SKM-1 (cell line): ENCODE measurements at regions not wholly inside any gene's neighbourhood (a gene's known extent, or its start where the extent isn't known, plus 50 kb on each side); places are given as distances from the start of the nearest gene placed in this dataset.

Experiments used
- DNase-seq: peaks from one replicate; lab custom pipeline; 2025; ENCODE audit not compliant: unreplicated experiment; lab: John Stamatoyannopoulos, UW

GRCh38 chr4:184879271-184879670 is 53.5 kb upstream of the ACSL1 start:
- no peak for DNase-seq

- DNase-seq: no peak
Observed at GRCh38 chr4:184882276-184882675, 56.5 kb upstream of the ACSL1 start.

GRCh38 chr4:184883024-184883423 is 57.3 kb upstream of the ACSL1 start:
- no peak for DNase-seq

- no peak for DNase-seq
Observed at GRCh38 chr4:184884883-184885282, 59.1 kb upstream of the ACSL1 start.

- no peak for DNase-seq
Observed at GRCh38 chr4:184885602-184886001, 59.8 kb upstream of the ACSL1 start.

GRCh38 chr4:184887333-184887732 is 61.6 kb upstream of the ACSL1 start:
- DNase-seq: no peak

GRCh38 chr4:184887947-184888346 is 62.2 kb upstream of the ACSL1 start:
- no peak for DNase-seq

GRCh38 chr4:184889666-184890335 is 64.0 kb upstream of the ACSL1 start:
- peak; percentile 56 for DNase-seq

GRCh38 chr4:184890499-184890898 is 64.7 kb upstream of the ACSL1 start:
- no peak for DNase-seq

- no peak for DNase-seq
Observed at GRCh38 chr4:184891816-184892397, 66.1 kb upstream of the ACSL1 start.

GRCh38 chr4:184892999-184893398 is 67.2 kb upstream of the ACSL1 start:
- DNase-seq: no peak

- DNase-seq: no peak
Observed at GRCh38 chr4:184893801-184894571, 68.2 kb upstream of the ACSL1 start.

GRCh38 chr4:184895012-184895695 is 69.4 kb upstream of the ACSL1 start:
- peak; percentile 47 for DNase-seq

GRCh38 chr4:184896868-184897715 is 71.3 kb upstream of the ACSL1 start:
- peak; percentile 68 for DNase-seq

- no peak for DNase-seq
Observed at GRCh38 chr4:184897895-184898294, 72.1 kb upstream of the ACSL1 start.

GRCh38 chr4:184898793-184899192 is 73.0 kb upstream of the ACSL1 start:
- no peak for DNase-seq

GRCh38 chr4:184899261-184900134 is 73.7 kb upstream of the ACSL1 start:
- DNase-seq: no peak

- no peak for DNase-seq
Observed at GRCh38 chr4:184900184-184900583, 74.4 kb upstream of the ACSL1 start.

GRCh38 chr4:184902550-184902949 is 76.8 kb upstream of the ACSL1 start:
- no peak for DNase-seq
